ENCODE measurements at regions not wholly inside any gene's neighbourhood (a gene's known extent, or its start where the extent isn't known, plus 50 kb on each side); places are given as distances from the start of the nearest gene placed in this dataset.

- Histone ChIP-seq H2AFZ (ENCODE audit: low read length) (no peak overlapping the region), H3K9me2 (ENCODE audit: low read depth, low read length) (no peaks in the 10 kb centered on the region), H4K20me1 (ENCODE audit: insufficient read depth, low read length) (no peaks in the 10 kb centered on the region), H3K9ac (ENCODE audit: low read length) (no peak overlapping the region), H3K4me2 (ENCODE audit: low read length) (no peak overlapping the region), H3K4me1 (ENCODE audit: insufficient read depth, low read length, severe bottlenecking) (no peaks in the 10 kb centered on the region), H3K79me2 (ENCODE audit: insufficient read depth, low read length) (no peaks in the 10 kb centered on the region), H3K4me3 (ENCODE audit: low read depth, low read length, poor library complexity, severe bottlenecking) (no peak overlapping the region), H3K27ac (ENCODE audit: low read depth, low read length, poor library complexity, severe bottlenecking) (no peak overlapping the region), H3K27me3 (ENCODE audit: insufficient read depth, low read length) (peaks cover 16% of the 10 kb centered on the region; the same call in 1 of the 2 replicates), H3F3A (ENCODE audit: insufficient read depth, low read length) (no peaks in the 10 kb centered on the region), H3K36me3 (ENCODE audit: insufficient read depth, low read length) (no peaks in the 10 kb centered on the region), H3K9me3 (ENCODE audit: low read length) (no peaks in the 10 kb centered on the region)
- no peak for TF ChIP-seq CTCF (IDR thresholded peaks at IDR 0.05; ENCODE audit: low read length)
- TF ChIP-seq EZH2 (IDR thresholded peaks at IDR 0.05; ENCODE audit: borderline replicate concordance, low read length) = no peak
Observed at GRCh38 chr7:51611937-51612336, 295.3 kb upstream of the COBL start.

- peaks cover 7% of the 10 kb centered on the region for H3K27me3 ChIP-seq (ENCODE audit: insufficient read depth, low read length)
- no peak overlapping the region for H3K9ac ChIP-seq (ENCODE audit: low read length)
- H2AFZ ChIP-seq (ENCODE audit: low read length) = no peak overlapping the region
- H3F3A ChIP-seq (ENCODE audit: insufficient read depth, low read length) = no peaks in the 10 kb centered on the region
- no peak overlapping the region for H3K27ac ChIP-seq (ENCODE audit: low read depth, low read length, poor library complexity, severe bottlenecking)
- no peaks in the 10 kb centered on the region for H3K9me2 ChIP-seq (ENCODE audit: low read depth, low read length)
- no peaks in the 10 kb centered on the region for H3K36me3 ChIP-seq (ENCODE audit: insufficient read depth, low read length)
- no peak for TF ChIP-seq EZH2 (IDR thresholded peaks at IDR 0.05; ENCODE audit: borderline replicate concordance, low read length)
- no peak for TF ChIP-seq CTCF (IDR thresholded peaks at IDR 0.05; ENCODE audit: low read length)
- H3K79me2 ChIP-seq (ENCODE audit: insufficient read depth, low read length) = no peaks in the 10 kb centered on the region
- H3K4me3 ChIP-seq (ENCODE audit: low read depth, low read length, poor library complexity, severe bottlenecking) = no peak overlapping the region
- H3K9me3 ChIP-seq (ENCODE audit: low read length) = no peaks in the 10 kb centered on the region
- H4K20me1 ChIP-seq (ENCODE audit: insufficient read depth, low read length) = no peaks in the 10 kb centered on the region
- H3K4me2 ChIP-seq (ENCODE audit: low read length) = no peak overlapping the region
- no peaks in the 10 kb centered on the region for H3K4me1 ChIP-seq (ENCODE audit: insufficient read depth, low read length, severe bottlenecking)
Observed at GRCh38 chr7:51607447-51607846, 290.8 kb upstream of the COBL start.

GRCh38 chr7:51606601-51607154, 290.1 kb upstream of the COBL start:
- Histone ChIP-seq H3K27me3 (ENCODE audit: insufficient read depth, low read length) (peaks cover 5% of the 10 kb centered on the region; the same call in 1 of the 2 replicates), H3K27ac (ENCODE audit: low read depth, low read length, poor library complexity, severe bottlenecking) (no peak overlapping the region)

More at GRCh38 chr7:51606601-51607154, 290.1 kb upstream of the COBL start:
- Histone ChIP-seq H3K9me2 (ENCODE audit: low read depth, low read length) (no peaks in the 10 kb centered on the region), H2AFZ (ENCODE audit: low read length) (no peak overlapping the region), H3K9me3 (ENCODE audit: low read length) (no peaks in the 10 kb centered on the region), H3K36me3 (ENCODE audit: insufficient read depth, low read length) (no peaks in the 10 kb centered on the region), H3K4me3 (ENCODE audit: low read depth, low read length, poor library complexity, severe bottlenecking) (no peak overlapping the region), H3K4me2 (ENCODE audit: low read length) (no peak overlapping the region), H3K79me2 (ENCODE audit: insufficient read depth, low read length) (no peaks in the 10 kb centered on the region), H3K4me1 (ENCODE audit: insufficient read depth, low read length, severe bottlenecking) (no peaks in the 10 kb centered on the region), H4K20me1 (ENCODE audit: insufficient read depth, low read length) (no peaks in the 10 kb centered on the region), H3F3A (ENCODE audit: insufficient read depth, low read length) (no peaks in the 10 kb centered on the region), H3K9ac (ENCODE audit: low read length) (no peak overlapping the region)
- TF ChIP-seq CTCF (IDR thresholded peaks at IDR 0.05; ENCODE audit: low read length) = no peak
- TF ChIP-seq EZH2 (IDR thresholded peaks at IDR 0.05; ENCODE audit: borderline replicate concordance, low read length) = no peak

All from OCI-LY1 (cell line).